KOPT-K1 (cell line): ENCODE measurements at regions not wholly inside any gene's neighbourhood (a gene's known extent, or its start where the extent isn't known, plus 50 kb on each side); places are given as distances from the start of the nearest gene placed in this dataset.
"Not testable (repeated sequence)": the region's sequence is repeated elsewhere in the genome, so short reads cannot be mapped to it uniquely, and the experiment has no call there.

Experiments used
- H3K27ac ChIP-seq: fragments of 200-600 bp; sonication (generic); 2 replicates; pipeline ENCODE4 v1.5.1; 2016; ENCODE audit warnings: antibody characterized with exemption, mild to moderate bottlenecking, low read depth, low read length; ENCODE audit not compliant: poor library complexity, severe bottlenecking
- H3K36me3 ChIP-seq: fragments of 200-600 bp; sonication (generic); 2 replicates; pipeline ENCODE4 v1.5.1; 2017; ENCODE audit warnings: antibody characterized with exemption, mild to moderate bottlenecking, low read length, moderate library complexity; ENCODE audit not compliant: insufficient read depth
- H3K9me3 ChIP-seq: fragments of 200-600 bp; sonication (generic); 2 replicates; pipeline ENCODE4 v1.5.1; 2017; ENCODE audit warnings: antibody characterized with exemption, low read length, mild to moderate bottlenecking; ENCODE audit not compliant: insufficient read depth, poor library complexity, severe bottlenecking

DNA sequence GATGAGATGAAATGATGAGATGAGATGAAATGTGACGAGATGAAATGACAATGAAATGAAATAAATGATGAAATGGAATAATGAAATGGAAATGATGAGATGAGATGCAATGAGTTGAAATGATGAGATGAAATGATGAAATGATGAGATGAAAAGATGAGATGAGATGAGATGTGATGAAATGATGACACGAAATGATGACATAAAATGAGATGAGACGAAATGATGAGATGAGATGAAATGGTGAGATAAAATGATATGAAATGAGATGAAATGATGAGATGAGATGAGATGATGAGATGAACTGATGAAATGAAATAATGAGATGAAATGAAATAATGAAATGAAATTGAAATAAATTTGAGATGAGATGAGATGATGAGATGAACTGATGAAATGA is 232.2 kb downstream of the GOLGA6L6 start:
- not testable (repeated sequence) for H3K36me3 ChIP-seq, H3K27ac ChIP-seq
- H3K9me3 ChIP-seq: peaks cover 13% of the 10 kb centered on the region

DNA sequence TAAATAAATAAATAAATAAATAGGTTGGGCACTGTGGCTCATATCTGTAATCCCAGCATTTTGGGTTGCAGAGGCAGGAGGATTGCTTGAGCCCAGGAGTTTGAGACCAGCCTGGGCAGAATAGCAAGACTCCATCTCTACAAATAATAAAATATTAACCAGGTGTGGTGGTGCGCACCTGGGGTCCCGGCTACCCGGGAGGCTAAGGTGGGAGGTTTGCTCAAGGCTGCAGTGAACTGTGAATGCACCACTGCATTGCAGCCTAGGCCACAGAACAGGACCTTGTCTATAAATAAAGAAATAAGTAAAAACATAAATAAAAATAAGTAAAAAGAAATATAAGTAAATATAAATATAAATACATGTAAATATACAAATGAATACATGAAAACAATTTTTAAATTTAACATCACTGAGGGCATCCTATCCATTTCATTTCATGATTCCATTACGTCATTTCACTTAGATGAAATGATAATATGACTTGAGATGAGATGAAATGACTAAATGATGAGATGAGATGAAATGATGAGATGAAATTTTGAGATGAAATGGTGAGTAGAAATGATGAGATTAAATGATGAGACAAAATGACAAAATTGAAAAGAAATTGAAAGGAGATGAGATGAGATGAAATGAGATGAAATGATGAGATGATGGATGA is 233.4 kb downstream of the GOLGA6L6 start:
- H3K27ac ChIP-seq, H3K36me3 ChIP-seq: not testable (repeated sequence)
- peaks cover 16% of the 10 kb centered on the region for H3K9me3 ChIP-seq

DNA sequence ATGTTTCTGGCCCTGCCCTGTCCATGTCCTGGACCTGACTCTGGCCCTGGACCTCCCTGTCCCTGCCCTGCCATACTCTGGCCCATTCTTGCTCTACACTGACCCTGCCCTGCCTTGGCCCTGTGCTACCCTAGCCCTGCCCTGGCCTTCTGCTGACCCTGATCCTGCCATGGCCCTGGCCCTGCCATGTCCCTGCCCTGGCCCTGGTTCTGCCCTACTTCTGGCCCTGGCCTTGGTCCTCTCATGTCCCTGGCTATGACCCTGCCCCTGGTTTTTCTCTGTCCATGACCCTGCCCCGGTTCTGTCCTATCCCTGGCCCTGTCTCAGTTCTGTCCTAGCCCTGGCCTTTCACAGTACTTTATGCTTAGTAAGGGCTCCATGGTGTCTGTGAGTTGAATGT is 234.5 kb downstream of the GOLGA6L6 start:
- not testable (repeated sequence) for H3K36me3 ChIP-seq, H3K27ac ChIP-seq
- peaks cover 16% of the 10 kb centered on the region for H3K9me3 ChIP-seq

DNA sequence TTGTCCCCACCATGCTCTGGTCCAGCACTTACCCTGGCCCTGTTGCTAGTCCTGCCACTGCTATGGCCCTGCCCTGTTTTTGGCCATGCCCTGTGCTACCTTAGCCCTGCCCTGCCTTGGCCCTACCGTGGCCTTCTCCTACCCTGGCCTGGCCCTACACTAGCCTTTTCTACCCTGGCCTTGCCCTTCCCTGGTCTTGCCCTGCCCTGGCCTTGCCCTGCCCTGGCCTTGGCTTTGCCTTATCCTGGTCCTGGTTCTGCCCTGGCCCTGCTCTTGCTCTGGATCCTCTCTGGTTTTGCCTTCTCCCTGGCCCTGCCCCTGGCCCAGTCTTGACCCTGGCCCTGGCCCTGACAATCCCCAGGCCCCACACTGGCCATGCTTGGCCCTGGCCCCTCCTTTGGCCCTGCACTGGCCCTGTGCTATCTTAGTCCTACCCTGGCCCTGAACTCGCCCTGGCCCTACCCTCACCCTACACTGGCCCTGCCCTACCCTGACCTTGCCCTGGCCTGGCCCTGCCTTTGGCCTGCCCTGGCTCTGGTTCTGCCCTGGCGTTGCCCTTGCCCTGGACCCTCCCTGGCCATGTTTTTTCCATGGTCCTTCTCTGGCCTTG is 235.0 kb downstream of the GOLGA6L6 start:
- H3K27ac ChIP-seq, H3K36me3 ChIP-seq: not testable (repeated sequence)
- H3K9me3 ChIP-seq: peaks cover 16% of the 10 kb centered on the region

DNA sequence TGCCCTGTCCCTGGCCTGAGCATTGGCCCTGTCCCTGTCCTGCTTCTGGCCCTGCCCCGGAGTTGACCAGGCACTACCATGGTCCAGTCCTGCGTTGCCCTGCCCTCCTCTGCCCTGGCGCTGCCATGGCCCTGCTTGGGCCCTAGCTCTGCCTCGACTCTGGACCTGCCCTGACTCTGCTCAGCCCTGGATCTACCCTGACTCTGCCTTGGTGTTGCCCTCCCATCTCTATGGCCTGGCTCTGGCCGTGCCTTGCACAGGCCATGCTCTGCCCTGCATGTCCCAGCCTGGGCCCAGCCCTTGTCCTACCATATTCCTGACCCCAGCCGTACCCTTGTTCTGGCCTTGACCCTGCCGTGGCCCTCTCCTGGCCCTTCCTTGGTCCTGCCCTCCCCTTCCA is 235.7 kb downstream of the GOLGA6L6 start:
- peaks cover 16% of the 10 kb centered on the region for H3K9me3 ChIP-seq
- H3K27ac ChIP-seq, H3K36me3 ChIP-seq: not testable (repeated sequence)

DNA sequence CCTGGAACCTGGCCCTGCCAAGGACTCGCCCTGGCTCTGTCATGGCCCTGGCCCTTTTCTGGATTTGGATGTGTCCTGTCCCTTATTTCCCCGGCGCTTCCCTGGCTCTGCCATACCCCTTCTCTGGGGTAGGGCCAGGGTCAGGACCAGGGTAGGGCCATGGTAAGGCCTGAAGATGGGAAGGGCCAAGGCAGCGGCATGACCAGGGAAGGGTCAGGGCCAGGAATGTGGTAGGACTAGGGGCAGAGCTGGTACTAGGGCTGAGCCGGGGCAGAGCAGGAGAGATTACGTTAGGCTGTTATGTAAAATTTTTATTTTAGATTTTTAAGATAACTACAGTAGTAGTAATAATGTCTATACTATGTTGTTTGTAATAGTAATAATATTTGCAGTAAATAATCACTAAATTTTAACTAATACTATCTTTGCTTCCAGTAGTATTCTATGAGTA is 236.6 kb downstream of the GOLGA6L6 start:
- H3K9me3 ChIP-seq: peaks cover 16% of the 10 kb centered on the region
- not testable (repeated sequence) for H3K27ac ChIP-seq, H3K36me3 ChIP-seq

DNA sequence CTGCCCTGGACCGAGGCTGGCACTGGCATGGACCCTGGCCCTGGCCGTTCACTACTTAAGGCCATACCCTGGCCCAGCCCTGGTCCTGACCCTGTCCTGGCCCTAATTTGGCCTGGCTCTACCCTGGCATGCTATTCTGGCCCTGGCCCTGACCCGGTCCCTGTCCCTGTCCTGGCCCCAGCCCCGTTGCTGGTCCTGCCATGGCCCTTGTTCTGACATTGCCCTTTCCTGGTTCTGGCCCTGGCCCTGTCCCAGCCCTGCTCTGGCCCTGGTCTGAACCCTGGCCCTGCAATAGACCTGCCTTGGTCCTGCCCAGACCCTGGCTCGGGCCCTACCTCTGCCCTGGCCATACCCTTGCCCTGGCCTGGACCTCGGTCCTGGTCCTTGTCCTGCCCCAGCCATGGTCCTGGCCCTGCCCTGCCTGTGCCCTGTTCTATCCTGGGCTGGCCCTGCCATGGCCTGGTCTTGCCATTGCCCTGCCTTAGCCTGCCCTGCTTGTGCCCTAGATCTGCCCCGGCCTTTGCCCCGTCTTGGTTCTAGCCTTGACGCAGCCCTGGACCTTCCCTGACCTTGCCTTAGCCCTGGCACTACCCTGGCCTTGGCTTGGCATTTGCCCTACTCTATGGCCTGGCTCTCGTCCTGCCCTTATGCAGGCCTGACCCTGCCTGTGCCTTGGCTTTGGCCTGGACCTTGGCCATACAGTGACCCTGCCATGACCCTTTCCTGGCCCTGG is 237.2 kb downstream of the GOLGA6L6 start:
- H3K27ac ChIP-seq, H3K36me3 ChIP-seq: not testable (repeated sequence)
- peaks cover 16% of the 10 kb centered on the region for H3K9me3 ChIP-seq

DNA sequence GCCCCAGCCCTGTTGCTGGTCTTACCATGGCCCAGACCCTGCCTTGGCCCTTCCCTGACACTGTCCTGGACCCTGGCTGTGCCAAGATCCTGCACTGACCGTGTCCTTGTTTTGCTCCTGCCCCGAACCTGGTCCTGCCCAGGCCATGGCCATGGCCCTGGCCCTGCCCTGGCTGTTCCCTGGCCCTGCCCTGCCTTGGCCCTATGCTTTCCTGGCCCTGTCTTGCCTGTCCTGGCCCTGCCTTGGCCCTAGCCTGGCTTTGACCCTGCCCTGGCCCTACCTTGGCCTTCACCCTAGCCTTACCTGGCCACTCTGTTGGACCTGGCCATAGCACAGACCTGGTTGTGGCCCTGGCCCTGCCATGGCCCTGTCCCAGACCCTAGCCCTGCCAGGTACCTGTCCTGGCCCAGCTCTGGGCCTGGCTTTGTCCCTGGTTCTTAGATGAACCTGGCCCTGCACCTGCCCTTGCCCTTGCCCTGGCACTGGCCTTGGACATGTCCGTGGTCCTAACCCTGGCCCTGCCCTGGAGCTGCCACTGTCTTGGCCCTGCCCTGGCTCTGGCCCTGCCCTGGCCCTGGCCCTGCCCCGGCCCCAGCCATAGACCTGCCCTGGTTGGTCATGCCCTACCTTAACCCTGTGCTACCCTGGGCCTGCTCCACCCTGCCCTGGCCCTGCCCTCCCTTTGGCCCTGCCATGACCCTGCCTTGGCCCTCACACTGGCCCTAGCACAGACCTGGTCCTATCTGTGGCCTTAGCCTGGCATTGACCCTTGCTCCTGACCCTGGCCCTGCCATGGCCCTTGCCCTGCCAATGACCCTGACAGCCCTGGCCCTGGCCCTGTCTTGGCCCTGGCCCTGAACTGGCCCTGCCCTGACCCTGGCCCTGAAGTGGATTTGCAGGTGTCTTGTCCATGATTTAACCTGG is 238.1 kb downstream of the GOLGA6L6 start:
- H3K9me3 ChIP-seq: peaks cover 16% of the 10 kb centered on the region
- not testable (repeated sequence) for H3K27ac ChIP-seq, H3K36me3 ChIP-seq

DNA sequence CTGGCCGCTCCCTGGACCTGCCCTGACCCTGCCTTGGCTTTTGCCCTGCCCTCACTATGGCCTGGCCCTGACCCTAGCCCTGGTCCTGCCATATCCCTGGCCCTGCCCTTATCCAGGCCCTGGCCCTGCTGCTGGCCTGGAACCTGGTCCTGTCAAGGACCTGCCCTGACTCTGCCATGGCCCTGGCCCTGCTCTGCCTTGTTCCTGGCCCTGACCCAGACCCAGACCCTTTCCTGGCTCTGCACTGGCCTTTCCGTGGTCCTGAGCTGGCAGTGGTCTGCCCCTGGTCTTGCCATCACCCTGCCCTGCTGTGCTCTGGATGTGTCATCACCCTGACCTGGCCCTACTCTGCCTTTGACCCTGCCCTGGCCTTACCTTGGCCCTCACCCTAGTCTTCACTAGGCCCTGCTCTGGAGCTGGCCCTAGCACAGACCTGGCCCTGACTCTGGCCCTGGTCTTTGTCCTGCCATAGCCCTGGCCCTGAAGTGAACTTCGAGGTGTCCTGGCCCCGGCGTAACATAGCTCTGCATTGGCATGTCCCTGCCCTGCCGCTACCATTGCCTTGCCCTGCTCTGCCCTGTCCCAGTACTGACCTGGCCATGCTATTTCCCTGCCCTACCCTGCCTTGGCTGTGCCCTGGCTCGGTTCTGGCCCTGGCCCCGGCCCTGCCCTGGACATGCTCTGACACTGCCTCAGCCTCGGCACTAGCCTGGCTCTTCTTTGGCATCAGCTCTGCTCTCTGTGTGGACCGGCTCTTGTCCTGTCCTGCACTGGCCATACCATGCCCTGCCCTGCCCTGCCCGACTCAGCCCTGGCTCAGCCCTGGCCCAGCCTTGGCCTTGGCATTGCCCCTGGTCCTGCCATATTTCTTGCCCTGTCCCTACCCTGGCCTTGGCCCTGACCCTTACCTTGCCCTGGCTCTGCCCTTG is 239.2 kb downstream of the GOLGA6L6 start:
- H3K9me3 ChIP-seq: peaks cover 16% of the 10 kb centered on the region
- H3K27ac ChIP-seq, H3K36me3 ChIP-seq: not testable (repeated sequence)

DNA sequence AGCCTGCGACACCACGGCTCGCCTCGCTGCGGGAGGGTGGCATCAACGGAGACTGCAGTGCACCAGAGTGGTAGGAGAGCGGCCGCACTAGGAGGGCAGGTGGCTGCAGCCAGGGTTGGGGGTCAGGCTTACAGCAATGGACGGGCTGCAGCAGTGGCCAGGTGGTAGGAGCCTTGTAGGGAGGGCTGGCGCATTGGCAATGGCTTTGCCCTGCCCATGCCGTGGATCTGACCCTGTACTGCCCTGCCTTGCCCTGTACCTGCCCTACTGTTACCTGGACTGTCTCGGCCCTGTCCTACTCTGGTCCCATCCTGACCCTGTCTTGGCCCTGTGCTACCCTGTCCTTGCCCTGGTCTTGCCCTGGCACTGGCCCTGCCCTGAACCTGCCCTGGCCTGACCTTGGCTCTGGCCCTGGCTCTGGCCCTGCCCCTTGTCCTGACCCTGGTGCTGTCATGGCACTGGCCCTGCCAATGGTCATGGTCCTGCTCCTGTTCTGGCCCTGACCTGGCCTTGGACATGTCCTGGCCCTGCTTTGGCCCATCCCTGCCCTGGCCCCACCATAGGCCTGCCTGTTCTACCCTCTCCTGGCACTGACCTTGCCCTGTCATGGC is 240.0 kb downstream of the GOLGA6L6 start:
- peaks cover 12% of the 10 kb centered on the region for H3K9me3 ChIP-seq
- H3K36me3 ChIP-seq, H3K27ac ChIP-seq: not testable (repeated sequence)

DNA sequence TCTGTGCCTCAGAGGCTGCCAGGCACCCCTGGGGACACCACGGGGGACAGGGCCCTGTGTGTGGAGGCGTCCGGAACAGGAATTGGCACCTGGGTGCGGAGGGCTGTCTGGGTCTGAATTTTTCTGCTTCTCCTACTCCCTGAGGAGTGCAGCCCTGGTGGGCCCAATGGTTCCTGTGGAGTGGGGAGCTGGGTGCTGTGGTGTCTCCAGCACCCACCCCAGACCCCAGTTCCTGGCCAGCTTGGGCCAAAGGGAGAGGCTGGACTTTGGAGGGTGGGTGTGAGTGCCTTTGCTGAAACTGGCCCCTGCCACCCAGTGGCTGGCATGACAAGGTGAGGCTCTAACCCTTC is 240.6 kb downstream of the GOLGA6L6 start:
- H3K9me3 ChIP-seq, H3K36me3 ChIP-seq, H3K27ac ChIP-seq: not testable (repeated sequence)

DNA sequence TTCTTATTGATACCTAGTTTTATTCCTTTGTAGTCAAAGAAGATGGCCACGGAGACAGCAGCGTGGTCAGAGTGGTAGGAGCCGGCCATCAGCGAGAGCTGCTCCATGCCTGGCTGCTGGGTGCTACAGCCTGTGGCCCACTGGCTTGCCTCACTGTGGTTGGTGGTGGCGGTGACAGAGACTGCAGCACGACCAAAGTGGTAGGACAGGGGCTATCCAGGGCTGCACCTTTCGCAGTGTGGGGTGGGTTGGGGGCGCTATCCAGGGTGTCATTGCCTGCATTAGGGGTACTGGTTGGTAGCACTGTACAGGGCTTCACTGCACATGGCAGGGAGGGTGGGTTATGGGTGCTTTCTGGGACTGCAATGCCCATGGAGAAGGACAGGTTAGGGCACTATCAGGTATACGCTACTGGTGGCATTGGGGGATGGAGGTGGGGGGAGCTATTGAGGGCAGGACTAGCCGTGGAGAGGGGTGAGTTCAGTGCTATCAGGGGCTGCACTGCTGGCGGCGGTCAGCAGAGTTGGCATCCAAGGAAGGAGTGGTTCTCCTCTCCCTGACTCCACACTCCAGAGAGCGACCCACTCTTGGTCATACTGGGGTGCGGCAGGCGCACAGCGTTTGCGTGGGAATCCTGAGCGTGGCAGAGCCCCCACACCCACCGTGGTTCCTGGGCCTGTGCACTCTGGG is 241.1 kb downstream of the GOLGA6L6 start:
- H3K9me3 ChIP-seq, H3K27ac ChIP-seq, H3K36me3 ChIP-seq: not testable (repeated sequence)

DNA sequence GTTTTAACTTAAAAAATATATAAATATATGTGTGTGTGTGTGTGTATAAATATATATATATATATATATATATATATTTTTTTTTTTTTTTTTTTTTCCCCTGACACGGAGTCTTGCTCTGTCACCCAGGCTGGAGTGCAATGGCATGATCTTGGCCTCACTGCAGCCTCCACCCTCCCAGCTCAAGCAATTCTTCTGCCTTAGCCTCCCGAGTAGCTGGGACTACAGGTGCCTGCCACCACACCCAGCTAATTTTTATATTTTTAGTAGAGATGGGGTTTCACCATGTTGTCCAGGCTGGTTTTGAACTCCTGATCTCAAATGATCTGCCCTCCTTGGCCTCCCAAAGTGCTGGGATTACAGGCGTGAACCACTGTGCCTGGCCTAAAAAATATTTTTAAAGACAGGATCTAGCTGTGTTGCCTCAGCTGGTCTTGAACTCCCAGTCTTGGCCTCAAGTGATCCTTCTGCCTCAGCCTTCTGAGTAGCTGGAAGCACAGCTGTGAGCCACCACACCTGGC is 243.9 kb downstream of the GOLGA6L6 start:
- not testable (repeated sequence) for H3K9me3 ChIP-seq, H3K27ac ChIP-seq, H3K36me3 ChIP-seq
